Activated CD4-positive, alpha-beta T cell treated with anti-CD3 and anti-CD28 coated beads, Interleukin-2, Interleukin-6, amounts not matched to agents 100 ng/mL and 50 ng/mL, durations not matched to agents 16 hours and 8 hours (primary cell): ENCODE measurements at regions not wholly inside any gene's neighbourhood (a gene's known extent, or its start where the extent isn't known, plus 50 kb on each side); places are given as distances from the start of the nearest gene placed in this dataset.
"Not testable (repeated sequence)": the region's sequence is repeated elsewhere in the genome, so short reads cannot be mapped to it uniquely, and the experiment has no call there.

ENCODE experiments used
- DNase-seq: peaks from one replicate; pipeline ENCODE4 v3.0.0-alpha.2; 2020

DNA sequence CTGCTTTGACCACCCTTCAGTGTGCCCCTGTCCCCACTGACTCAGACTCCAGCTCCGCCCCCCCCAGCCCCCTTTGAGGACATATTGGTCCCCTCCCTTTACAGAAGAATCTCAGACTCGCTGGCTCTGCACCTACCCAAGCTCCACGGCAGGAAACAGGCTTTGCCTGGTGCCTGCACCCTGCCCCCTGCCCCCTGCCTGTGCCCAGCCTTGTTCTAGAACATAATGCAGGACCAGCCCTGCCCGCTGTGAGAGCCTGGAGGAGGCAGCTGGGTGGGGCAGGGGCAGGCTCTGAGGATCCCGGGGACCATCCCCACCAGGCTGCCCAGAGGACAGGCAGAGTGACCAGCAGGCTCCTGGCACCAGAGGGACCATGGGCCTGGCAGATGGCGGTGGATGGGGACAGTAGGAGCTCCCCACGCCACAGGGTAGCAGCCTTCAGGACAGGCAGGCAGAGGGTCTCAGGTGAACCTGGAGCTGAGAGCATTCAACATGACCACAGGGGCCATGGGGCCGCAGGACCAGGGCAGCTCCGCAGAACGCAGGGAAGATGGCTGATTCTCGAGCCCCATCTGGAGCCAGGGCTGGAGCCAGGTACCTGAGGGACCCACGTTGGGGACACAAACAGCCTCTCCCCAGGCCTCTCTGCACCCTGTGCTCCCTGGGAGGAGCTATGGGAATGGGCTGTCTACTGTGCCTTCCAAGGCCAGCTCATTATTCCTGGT, 165.0 kb upstream of the FOXD4L5 start:
- not testable (repeated sequence) for DNase-seq

DNA sequence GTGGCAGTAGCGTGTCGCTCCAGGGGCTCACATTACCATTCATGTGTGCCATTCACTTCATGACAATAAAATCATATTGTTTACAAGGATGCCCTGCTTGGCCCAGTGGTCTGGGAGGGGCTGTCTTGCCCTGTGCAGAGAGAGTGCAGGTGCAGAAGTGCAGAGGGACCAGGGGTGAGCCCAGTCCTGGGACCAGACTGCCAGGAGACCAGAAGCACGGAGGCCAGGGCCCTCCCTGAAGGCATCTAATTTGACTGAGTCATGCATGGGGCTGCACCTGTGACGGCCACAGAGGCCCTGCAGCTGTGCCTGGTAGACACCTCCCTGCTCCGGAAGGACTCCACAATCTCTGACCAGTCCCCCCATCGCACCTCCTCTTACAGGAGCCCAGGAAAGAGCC, 164.4 kb upstream of the FOXD4L5 start:
- DNase-seq: no peak

DNA sequence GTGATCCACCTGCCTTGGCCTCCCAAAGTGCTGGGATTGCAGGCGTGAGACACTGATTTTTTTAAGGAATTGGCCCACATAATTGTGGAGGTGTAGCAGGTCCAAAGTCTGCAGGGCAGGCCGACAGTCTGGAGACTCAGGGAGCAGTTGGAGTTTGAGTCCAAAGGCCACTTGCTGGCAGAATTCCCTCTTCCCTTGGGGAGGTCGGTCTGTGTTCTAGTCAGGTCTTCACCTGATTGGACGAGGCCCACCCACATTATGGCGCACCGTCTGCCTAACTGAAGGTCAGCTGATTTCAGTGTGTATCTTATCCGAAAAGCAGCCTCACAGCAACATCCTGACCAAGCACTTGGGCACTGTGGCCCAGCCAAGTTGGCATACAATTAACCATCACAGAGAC, 162.1 kb upstream of the FOXD4L5 start:
- not testable (repeated sequence) for DNase-seq

- DNase-seq: not testable (repeated sequence)
Observed at GRCh38 chr9:65445991-65446390, 161.0 kb upstream of the FOXD4L5 start.

GRCh38 chr9:65444943-65445342, 159.9 kb upstream of the FOXD4L5 start:
- DNase-seq: no peak

DNA sequence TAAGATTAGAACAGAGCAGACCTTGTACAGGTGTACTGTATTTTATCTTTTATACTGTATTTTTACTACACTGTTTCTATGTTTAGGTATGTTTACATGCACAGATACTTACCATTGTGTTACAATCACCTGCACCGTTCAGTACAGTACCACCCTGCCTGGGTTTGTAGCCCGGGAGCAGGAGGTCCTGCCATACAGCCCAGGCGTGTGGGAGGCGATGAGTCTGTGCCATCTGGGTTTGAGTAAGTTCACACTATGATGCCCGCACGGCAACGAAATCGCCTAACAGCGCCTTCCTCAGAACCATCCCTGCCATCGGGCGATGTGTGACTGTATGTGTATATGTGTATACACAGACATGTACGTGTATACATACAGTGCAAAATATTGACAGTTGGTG, 157.1 kb upstream of the FOXD4L5 start:
- not testable (repeated sequence) for DNase-seq

DNA sequence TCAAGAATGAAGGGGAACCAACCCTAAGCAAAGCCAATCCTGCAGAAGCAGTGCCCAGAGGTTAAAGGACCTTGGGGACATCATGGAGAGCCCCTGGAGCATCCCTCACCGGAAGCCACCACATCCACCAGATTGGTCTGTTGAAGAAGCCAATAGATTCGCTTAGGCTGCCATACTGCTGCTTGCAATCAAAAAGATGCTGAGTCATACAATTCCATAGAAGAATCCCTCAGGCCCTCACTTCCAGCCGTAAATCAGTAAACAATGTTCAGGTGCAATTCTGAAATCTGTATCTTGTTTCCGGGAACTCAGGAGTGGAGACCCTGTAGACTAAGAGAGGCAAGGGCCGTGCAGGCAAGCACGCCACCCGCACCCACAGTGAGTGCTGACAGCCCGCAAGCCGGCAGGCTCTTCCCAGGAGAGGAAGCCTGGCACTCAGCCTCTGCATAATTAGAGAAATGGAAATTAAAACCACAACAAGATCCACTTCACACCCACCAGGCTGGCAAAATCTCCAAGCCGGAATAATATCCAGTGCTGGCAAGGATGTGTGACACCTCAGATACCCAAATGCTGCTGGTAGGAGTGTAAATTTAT, 156.4 kb upstream of the FOXD4L5 start:
- DNase-seq: not testable (repeated sequence)

- DNase-seq: no peak
Observed at GRCh38 chr9:65437724-65438123, 152.7 kb upstream of the FOXD4L5 start.

GRCh38 chr9:65435464-65435863, 150.5 kb upstream of the FOXD4L5 start:
- DNase-seq: no peak

- no peak for DNase-seq
Observed at GRCh38 chr9:65432722-65433323, 147.8 kb upstream of the FOXD4L5 start.

DNA sequence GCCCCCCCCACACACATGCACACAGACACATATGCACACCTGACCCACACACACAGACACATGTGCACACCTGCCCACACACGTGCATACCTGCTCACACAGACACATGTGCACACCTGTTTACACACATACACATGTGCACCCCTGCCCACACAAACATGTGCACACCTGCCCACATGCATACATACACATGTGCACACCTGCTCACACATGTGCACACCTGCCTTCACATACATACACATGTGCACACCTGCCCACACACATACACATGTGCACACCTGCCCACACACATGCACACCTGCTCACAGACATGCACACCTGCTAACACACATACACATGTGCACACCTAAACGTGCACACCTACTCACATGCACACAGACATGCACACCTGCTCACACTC, 147.0 kb upstream of the FOXD4L5 start:
- no peak for DNase-seq

GRCh38 chr9:65430221-65430620, 145.2 kb upstream of the FOXD4L5 start:
- no peak for DNase-seq

- not testable (repeated sequence) for DNase-seq
Observed at GRCh38 chr9:65427361-65427760, 142.4 kb upstream of the FOXD4L5 start.

GRCh38 chr9:65426813-65427212, 141.8 kb upstream of the FOXD4L5 start:
- DNase-seq: not testable (repeated sequence)

DNA sequence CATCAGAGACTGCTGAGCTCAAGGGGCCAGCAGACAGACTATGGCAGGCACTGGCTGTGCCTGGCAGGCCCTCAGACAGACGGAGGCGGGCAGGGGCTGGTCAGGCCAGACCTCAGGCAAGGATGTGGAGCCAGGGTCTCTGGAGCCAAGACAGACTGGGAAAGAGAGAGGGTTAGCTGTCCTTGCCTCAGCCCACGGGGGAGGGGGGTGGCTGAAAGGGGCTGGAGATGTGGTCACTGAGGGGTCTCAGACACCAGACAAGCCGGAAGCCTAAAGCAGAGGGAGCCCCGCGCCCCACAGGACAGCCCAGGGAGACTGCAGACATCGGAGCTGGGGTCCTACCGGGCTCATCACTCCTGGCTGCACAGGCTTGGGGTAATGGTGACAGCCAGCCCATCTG, 141.2 kb upstream of the FOXD4L5 start:
- no peak for DNase-seq

DNA sequence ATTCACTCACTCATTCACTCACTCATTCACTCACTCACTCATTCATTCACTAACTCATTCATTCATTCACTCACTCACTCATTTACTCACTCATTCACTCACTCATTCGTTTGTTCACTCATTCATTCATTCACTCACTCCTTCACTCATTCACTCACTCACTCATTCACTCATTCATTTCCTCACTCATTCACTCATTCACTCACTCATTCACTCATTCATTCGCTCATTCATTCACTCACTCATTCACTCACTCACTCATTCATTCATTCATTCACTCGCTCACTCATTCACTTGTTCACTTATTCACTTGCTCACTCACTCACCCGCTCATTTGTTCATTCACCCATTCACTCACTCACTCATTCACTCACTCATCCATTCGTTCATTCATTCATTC, 140.2 kb upstream of the FOXD4L5 start:
- DNase-seq: not testable (repeated sequence)

- not testable (repeated sequence) for DNase-seq
Observed at GRCh38 chr9:65424437-65424984, 139.5 kb upstream of the FOXD4L5 start.

DNA sequence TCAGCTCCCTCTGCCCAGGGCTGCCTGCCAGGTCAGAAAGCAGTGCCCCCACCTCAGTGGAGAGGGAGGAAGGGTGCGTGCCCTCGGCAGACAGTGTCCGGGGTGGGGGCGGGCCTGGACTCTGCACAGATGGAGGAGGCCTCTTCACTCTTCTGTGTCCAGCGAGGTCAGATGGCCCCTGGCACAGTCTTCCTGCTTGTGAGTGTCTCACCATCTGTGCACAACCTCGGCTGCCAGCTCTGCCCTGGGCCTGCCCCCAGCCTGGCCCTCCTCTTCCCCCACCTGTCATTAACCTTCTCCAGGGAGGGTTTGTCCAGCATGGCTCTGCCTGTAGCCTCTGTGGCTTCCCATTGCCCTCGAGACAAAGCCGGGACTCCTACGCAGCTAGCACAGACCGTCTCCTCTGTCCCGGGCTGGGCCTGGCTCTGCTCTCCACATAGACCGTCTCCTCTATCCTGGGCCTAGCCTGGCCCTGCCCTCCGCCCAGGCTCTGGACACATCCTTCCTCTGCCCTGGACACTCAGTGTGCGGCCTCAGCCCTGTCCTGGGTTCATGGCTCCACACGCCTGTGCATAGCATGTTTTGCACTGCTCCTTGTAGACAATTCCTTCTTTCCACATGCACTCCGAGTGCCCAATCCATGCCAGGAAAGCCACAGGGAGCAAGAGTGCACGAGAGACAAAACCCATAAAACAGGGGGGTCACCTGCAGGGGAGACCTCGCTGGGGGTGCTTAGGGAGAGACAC, 138.9 kb upstream of the FOXD4L5 start:
- DNase-seq: not testable (repeated sequence)

GRCh38 chr9:65422966-65423690, 138.1 kb upstream of the FOXD4L5 start:
- not testable (repeated sequence) for DNase-seq

DNA sequence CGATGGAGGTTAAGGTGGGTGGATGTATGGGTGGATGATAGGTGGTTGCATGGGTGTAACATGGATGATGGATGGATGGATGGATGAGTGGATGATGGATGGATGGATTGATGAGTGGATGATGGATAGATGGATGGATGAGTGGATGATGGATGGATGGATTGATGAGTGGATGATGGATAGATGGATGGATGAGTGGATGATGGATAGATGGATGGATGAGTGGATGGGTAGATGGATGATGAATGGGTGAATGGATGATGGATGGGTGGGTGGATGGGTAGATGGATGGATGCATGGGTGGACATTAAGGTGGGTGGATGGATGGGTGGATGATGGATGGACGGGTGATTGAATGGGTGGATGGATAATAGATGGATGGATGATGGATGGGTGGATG, 136.5 kb upstream of the FOXD4L5 start:
- not testable (repeated sequence) for DNase-seq

DNA sequence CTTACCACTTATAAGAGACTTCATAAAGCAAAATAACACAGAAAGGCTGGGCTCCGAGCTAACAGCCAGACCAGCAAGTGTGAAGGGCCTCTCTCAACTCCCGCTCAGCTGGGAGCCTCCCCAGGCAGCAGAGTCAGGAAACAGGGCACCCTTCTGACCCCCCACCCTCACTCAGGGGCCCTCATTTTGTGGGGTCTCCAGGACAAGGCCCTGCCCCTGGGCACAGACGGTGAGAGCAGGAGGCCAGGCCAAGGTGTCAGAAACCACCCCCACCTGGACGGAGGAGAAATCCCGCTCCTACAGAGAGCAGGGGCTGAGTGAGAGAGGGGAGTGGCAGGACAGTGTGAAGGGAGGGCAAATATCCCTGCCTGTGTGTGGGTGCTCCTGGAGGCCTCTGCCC, 135.8 kb upstream of the FOXD4L5 start:
- DNase-seq: no peak

DNA sequence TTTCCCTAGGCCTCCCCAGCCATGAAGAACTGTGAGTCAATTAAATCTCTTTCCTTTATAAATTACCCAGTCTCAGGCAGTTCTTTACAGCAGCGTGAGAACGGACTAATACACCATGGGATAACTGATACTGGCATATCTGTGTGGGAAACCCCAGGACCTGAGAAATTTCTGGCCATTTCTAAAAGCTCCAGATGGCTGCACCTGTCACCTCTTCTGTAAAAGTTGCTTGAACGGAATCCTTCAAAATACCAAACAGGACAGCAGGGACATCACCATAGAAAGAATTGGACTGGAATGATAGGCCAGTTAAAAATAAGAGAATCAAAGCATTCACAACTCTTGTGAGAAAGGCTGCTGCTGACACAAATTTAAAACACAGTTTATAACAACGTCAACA, 134.0 kb upstream of the FOXD4L5 start:
- DNase-seq: not testable (repeated sequence)
